A673 (cell line): ENCODE measurements at regions not wholly inside any gene's neighbourhood (a gene's known extent, or its start where the extent isn't known, plus 50 kb on each side); places are given as distances from the start of the nearest gene placed in this dataset.

ENCODE experiments used
- EZH2 ChIP-seq: fragments of 200-600 bp; sonication (generic); IDR thresholded peaks from 2 replicates; pipeline ENCODE4 v1.6.1; 2017; ENCODE audit warnings: borderline replicate concordance, low read depth, mild to moderate bottlenecking, mixed read lengths, antibody characterized with exemption, low read length; ENCODE audit not compliant: poor library complexity, severe bottlenecking
- TF ChIP-seq, protein P1 (sequence below): fragments of 300-800, 200-600 bp; sonication (generic); conservative IDR thresholded peaks from 2 replicates; pipeline ENCODE4 v1.5.1; 2017; ENCODE audit warnings: low read depth, mild to moderate bottlenecking, antibody characterized with exemption, low read length, moderate library complexity, mixed read lengths

- TF ChIP-seq, protein P1, sequence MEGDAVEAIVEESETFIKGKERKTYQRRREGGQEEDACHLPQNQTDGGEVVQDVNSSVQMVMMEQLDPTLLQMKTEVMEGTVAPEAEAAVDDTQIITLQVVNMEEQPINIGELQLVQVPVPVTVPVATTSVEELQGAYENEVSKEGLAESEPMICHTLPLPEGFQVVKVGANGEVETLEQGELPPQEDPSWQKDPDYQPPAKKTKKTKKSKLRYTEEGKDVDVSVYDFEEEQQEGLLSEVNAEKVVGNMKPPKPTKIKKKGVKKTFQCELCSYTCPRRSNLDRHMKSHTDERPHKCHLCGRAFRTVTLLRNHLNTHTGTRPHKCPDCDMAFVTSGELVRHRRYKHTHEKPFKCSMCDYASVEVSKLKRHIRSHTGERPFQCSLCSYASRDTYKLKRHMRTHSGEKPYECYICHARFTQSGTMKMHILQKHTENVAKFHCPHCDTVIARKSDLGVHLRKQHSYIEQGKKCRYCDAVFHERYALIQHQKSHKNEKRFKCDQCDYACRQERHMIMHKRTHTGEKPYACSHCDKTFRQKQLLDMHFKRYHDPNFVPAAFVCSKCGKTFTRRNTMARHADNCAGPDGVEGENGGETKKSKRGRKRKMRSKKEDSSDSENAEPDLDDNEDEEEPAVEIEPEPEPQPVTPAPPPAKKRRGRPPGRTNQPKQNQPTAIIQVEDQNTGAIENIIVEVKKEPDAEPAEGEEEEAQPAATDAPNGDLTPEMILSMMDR = peak; percentile 47
- TF ChIP-seq EZH2 = no peak
Observed at GRCh38 chr10:107409522-107409921, 245.0 kb upstream of the SORCS1 start.
